K562 (cell line): ENCODE measurements at regions not wholly inside any gene's neighbourhood (a gene's known extent, or its start where the extent isn't known, plus 50 kb on each side); places are given as distances from the start of the nearest gene placed in this dataset.

Experiments
- ATAC-seq: fragments of 200-7000 bp; cut with Tn5 transposase; 3 replicates; pipeline ENCODE4 v1.9.1; 2020; ENCODE audit warnings: moderate library complexity
- BruUV-seq: library from RNA; stranded (reverse); fragments of 400-500 nt; replicated peaks from 2 replicates; lab custom pipeline; 2021; lab: Mats Ljungman, UMichigan
- CTCF ChIA-PET: fragments of 300-600 bp; formaldehyde crosslinking; extraction: SDS; loops from one replicate; lab custom pipeline; 2021; ENCODE audit warnings: low intra/inter-chr PET ratio; lab: Yijun Ruan, JAX
- POLR2A ChIA-PET: fragments of 300-600, 350-650 bp; sonication (Branson Sonifier 250); formaldehyde crosslinking; extraction: SDS; loops from one replicate; lab custom pipeline; 2021; ENCODE audit warnings: antibody characterized with exemption, inconsistent platforms; lab: Yijun Ruan, JAX
- DNase-seq, 4 experiments: peaks; one replicate each; pipeline versions ENCODE4 v3.0.0 to v3.0.0-alpha.2; 2011 to 2018; ENCODE audit warnings: low spot score in 3 of 4, mixed read lengths in 3 of 4; ENCODE audit errors: extremely low read depth in 1 of 4
- FAIRE-seq: peaks from 2 replicates; lab custom pipeline; 2011; peaks lifted over from hg19 to GRCh38; lab: Jason Lieb, UNC
- H2AFZ ChIP-seq: 2 replicates; pipeline ENCODE4 v1.6.0; 2011; ENCODE audit warnings: low read depth, low read length, control low read depth, inconsistent platforms
- H3K27ac ChIP-seq: fragments of 200-600 bp; 3 replicates; pipeline ENCODE4 v1.8.0; 2011; ENCODE audit warnings: low read depth, mild to moderate bottlenecking, control low read depth, inconsistent platforms, low read length, moderate library complexity, mixed read lengths; ENCODE audit errors: extremely low read depth
- H3K27me3 ChIP-seq, 2 experiments: fragments of 300-600 bp in 1 of 2; 2 replicates in 1 of 2; 3 replicates in 1 of 2; pipeline versions ENCODE4 v1.6.0 to v1.8.0; 2011; ENCODE audit warnings: inconsistent platforms in 2 of 2, low read length in 2 of 2, mild to moderate bottlenecking in 1 of 2, mixed read lengths in 1 of 2, moderate library complexity in 1 of 2; ENCODE audit not compliant: control insufficient read depth in 2 of 2, insufficient read depth in 2 of 2
- H3K36me3 ChIP-seq: fragments of 300-600 bp; 3 replicates; pipeline ENCODE4 v1.8.0; 2011; ENCODE audit warnings: mild to moderate bottlenecking, low read length, inconsistent platforms; ENCODE audit not compliant: control insufficient read depth, insufficient read depth
- H3K4me1 ChIP-seq, 2 experiments: fragments of 200-600 bp in 1 of 2; replicated peaks in 1 of 2; 2 replicates in 1 of 2; 3 replicates in 1 of 2; pipeline versions ENCODE4 v1.5.1 to v1.8.0; 2011; ENCODE audit warnings: inconsistent platforms in 2 of 2, low read length in 2 of 2, mild to moderate bottlenecking in 1 of 2, mixed read lengths in 1 of 2, moderate library complexity in 1 of 2; ENCODE audit not compliant: control insufficient read depth in 2 of 2, insufficient read depth in 2 of 2
- H3K4me2 ChIP-seq: 2 replicates; pipeline ENCODE4 v1.6.1; 2011; ENCODE audit warnings: low read length, control low read depth, inconsistent platforms, mixed read lengths; ENCODE audit not compliant: insufficient read depth
- H3K4me3 ChIP-seq: fragments of 200-600 bp; sonication (generic), shearing (Covaris generic); 2 replicates; pipeline ENCODE4 v1.5.1; 2016; ENCODE audit warnings: control low read depth, inconsistent platforms
- H3K79me2 ChIP-seq: fragments of 200-600 bp; 3 replicates; pipeline ENCODE4 v1.8.0; 2011; ENCODE audit warnings: low read length, inconsistent platforms; ENCODE audit not compliant: control insufficient read depth, insufficient read depth
- H3K9ac ChIP-seq, 2 experiments: 2 replicates each; pipeline versions ENCODE4 v1.6.0 to v1.6.1; 2011; ENCODE audit warnings: low read depth in 2 of 2, low read length in 2 of 2, control low read depth in 1 of 2, inconsistent platforms in 1 of 2, mild to moderate bottlenecking in 1 of 2, mixed read lengths in 1 of 2; ENCODE audit not compliant: insufficient read depth in 1 of 2
- H3K9me1 ChIP-seq: one replicate; pipeline ENCODE4 v1.6.0; 2011; ENCODE audit warnings: inconsistent platforms, mild to moderate bottlenecking, low read length, moderate library complexity; ENCODE audit not compliant: control insufficient read depth, insufficient read depth
- H3K9me3 ChIP-seq: replicated peaks from 2 replicates; pipeline ENCODE4 v1.5.1; 2011; ENCODE audit warnings: low read depth, low read length, inconsistent platforms; ENCODE audit not compliant: control insufficient read depth, insufficient read depth
- H4K20me1 ChIP-seq: replicated peaks from 2 replicates; pipeline ENCODE4 v1.6.1; 2011; ENCODE audit warnings: low read length, inconsistent platforms, mixed read lengths; ENCODE audit not compliant: control insufficient read depth, insufficient read depth
- ARHGAP35 ChIP-seq: fragments of 450-650 bp; IDR thresholded peaks from 2 replicates; pipeline ENCODE4 v1.6.1; 2018; ENCODE audit not compliant: partially characterized antibody
- ARID1B ChIP-seq: fragments of 450-650 bp; IDR thresholded peaks from 2 replicates; pipeline ENCODE4 v1.6.1; 2016; ENCODE audit warnings: antibody characterized with exemption, mild to moderate bottlenecking, inconsistent platforms
- CBFA2T2 ChIP-seq: fragments of 450-650 bp; conservative IDR thresholded peaks from 2 replicates; pipeline ENCODE4 v1.6.1; 2017; ENCODE audit warnings: mild to moderate bottlenecking
- DPF2 ChIP-seq: fragments of 450-650 bp; IDR thresholded peaks from 2 replicates; pipeline ENCODE4 v1.6.1; 2016
- EP400 ChIP-seq: fragments of 450-650 bp; IDR thresholded peaks from 2 replicates; pipeline ENCODE4 v1.6.1; 2017; ENCODE audit warnings: antibody characterized with exemption, mild to moderate bottlenecking, moderate library complexity
- ETV1 ChIP-seq: fragments of 450-650 bp; conservative IDR thresholded peaks from 2 replicates; pipeline ENCODE4 v1.6.1; 2016; ENCODE audit warnings: missing genetic modification characterization, control low read depth, low read depth, missing compliant biosample characterization
- FOXK1 ChIP-seq: sonication (generic); formaldehyde crosslinking; IDR thresholded peaks from 2 replicates; pipeline ENCODE4 v1.8.0; 2022; ENCODE audit warnings: missing genetic modification reagents, mild to moderate bottlenecking, borderline replicate concordance
- KDM1A ChIP-seq, 2 experiments: fragments of 450-650 bp; IDR thresholded peaks; 2 replicates each; pipeline ENCODE4 v1.6.1; 2016; ENCODE audit warnings: mild to moderate bottlenecking in 2 of 2
- MAFF ChIP-seq: IDR thresholded peaks from 2 replicates; pipeline ENCODE4 v1.6.1; 2012; ENCODE audit warnings: low read length, improper control_type of control experiment
- MCM2 ChIP-seq: fragments of 450-650 bp; IDR thresholded peaks from 2 replicates; pipeline ENCODE4 v1.6.1; 2017; ENCODE audit warnings: low read depth, mild to moderate bottlenecking
- NBN ChIP-seq: fragments of 450-650 bp; IDR thresholded peaks from 2 replicates; pipeline ENCODE4 v1.6.1; 2016; ENCODE audit warnings: low read depth, mild to moderate bottlenecking
- RBBP5 ChIP-seq: fragments of 200-600 bp; sonication (generic); IDR thresholded peaks from 2 replicates; pipeline ENCODE4 v1.6.1; 2012; ENCODE audit warnings: borderline replicate concordance, mild to moderate bottlenecking, low read length, control low read depth, inconsistent platforms; ENCODE audit not compliant: insufficient read depth, poor library complexity, severe bottlenecking
- TAL1 ChIP-seq: fragments of 450-650 bp; IDR thresholded peaks from 2 replicates; pipeline ENCODE4 v1.6.1; 2016; ENCODE audit warnings: mild to moderate bottlenecking
- TCF3 ChIP-seq: sonication (generic); formaldehyde crosslinking; IDR thresholded peaks from 2 replicates; pipeline ENCODE4 v1.4.0; 2020; ENCODE audit warnings: mild to moderate bottlenecking, missing genetic modification reagents
- THRAP3 ChIP-seq: fragments of 450-650 bp; IDR thresholded peaks from 2 replicates; pipeline ENCODE4 v1.6.1; 2016; ENCODE audit warnings: mild to moderate bottlenecking, inconsistent platforms, borderline replicate concordance
- ZBTB17 ChIP-seq: fragments of 450-650 bp; formaldehyde crosslinking; IDR thresholded peaks from 2 replicates; pipeline ENCODE4 v1.4.0; 2020; ENCODE audit warnings: mild to moderate bottlenecking
- ZC3H8 ChIP-seq: fragments of 450-650 bp; IDR thresholded peaks from 2 replicates; pipeline ENCODE4 v1.6.1; 2017
- ZNF277 ChIP-seq: fragments of 250-450 bp; sonication (Bioruptor Pico); IDR thresholded peaks from 2 replicates; pipeline ENCODE4 v1.8.0; 2022; ENCODE audit warnings: inconsistent platforms, mild to moderate bottlenecking, moderate library complexity, borderline replicate concordance
- ZNF395 ChIP-seq: fragments of 200-800 bp; sonication (Bioruptor generic); IDR thresholded peaks from 2 replicates; pipeline ENCODE4 v1.6.1; 2017; ENCODE audit warnings: missing genetic modification characterization, missing compliant biosample characterization
- ZNF507 ChIP-seq: conservative IDR thresholded peaks from 2 replicates; pipeline ENCODE4 v1.6.1; 2017; ENCODE audit warnings: missing genetic modification characterization, missing compliant biosample characterization
- ZNF707 ChIP-seq: fragments of 250-450 bp; sonication (Bioruptor Pico); conservative IDR thresholded peaks from 2 replicates; pipeline ENCODE4 v1.8.0; 2022; ENCODE audit warnings: inconsistent platforms, mild to moderate bottlenecking, moderate library complexity
- ZNF780A ChIP-seq: fragments of 250-450 bp; sonication (Bioruptor Pico); IDR thresholded peaks from 2 replicates; pipeline ENCODE4 v1.5.0; 2021; ENCODE audit warnings: mild to moderate bottlenecking
- ZNF785 ChIP-seq: fragments of 250-450 bp; sonication (Bioruptor Pico); IDR thresholded peaks from 2 replicates; pipeline ENCODE4 v1.4.0; 2020; ENCODE audit warnings: mild to moderate bottlenecking
- WGBS: fragments of 100-300 bp; shearing (Covaris generic); methylation state at CpG from one replicate; pipeline ENCODE4 v1.1.6; 2016; ENCODE audit warnings: low coverage, mixed read lengths; ENCODE audit not compliant: insufficient coverage; ENCODE audit errors: missing lambda C conversion rate; 5-methylcytosine and 5-hydroxymethylcytosine counted together
- in situ Hi-C: fragments of 300-500 bp; cut with MboI; formaldehyde crosslinking; loops from 4 replicates; pipeline ENCODE4 v1.15.0; 2018; ENCODE audit warnings: inconsistent platforms, mixed read lengths
- intact Hi-C: fragments of 100-400 bp; cut with micrococcal nuclease; formaldehyde crosslinking; loops from 2 replicates; pipeline ENCODE4 v1.14.2; 2022

GRCh38 chr17:77071925-77072490, 68.8 kb upstream of the SEC14L1 start (continued):
- TF ChIP-seq ZNF277 (CRISPR knock-in tag) (no peak), THRAP3 (0 out of 2 replicates have a peak, but pooled peaks have one; percentile 77), EP400 (no peak), RBBP5 (no peak)

- Histone ChIP-seq H3K27ac (no peak overlapping the region), H3K9me1 (no peaks in the 10 kb centered on the region), H3K4me1 (peaks cover 26% of the 10 kb centered on the region in 2 experiments; a peak in 4 of 5 replicates), H3K4me3 (no peak overlapping the region), H3K79me2 (no peaks in the 10 kb centered on the region), H3K27me3 (no peaks in the 10 kb centered on the region), H4K20me1 (no peaks in the 10 kb centered on the region), H3K9ac (no peak overlapping the region; a peak in 1 of 4 replicates), H3K9me3 (no peaks in the 10 kb centered on the region), H3K36me3 (no peaks in the 10 kb centered on the region), H2AFZ (no peak overlapping the region), H3K4me2 (no peak overlapping the region; the same call in 1 of the 2 replicates)
- in situ Hi-C loops: no loop called here
- 58% methylated on average over 4 of the region's 4 CpGs for WGBS
- no TSS peak for BruUV-seq
- ChIA-PET CTCF (no interaction called here), POLR2A (interaction anchor here (0.6 to 1.7 kb wide), 5 partner anchors 8 to 670 kb away, joined by 3 to 7 read pairs (median 3); no protein-coding TSS in a partner anchor)
- FAIRE-seq (no peak), ATAC-seq (0 out of 3 replicates have a peak, but pooled peaks have one; percentile 6), DNase-seq (peak; percentile 71 to 89 (median 82))
- intact Hi-C loops: loop anchor here (10.0 kb wide), 1 partner anchor 278 kb away; no protein-coding TSS in a partner anchor
- TF ChIP-seq ZNF785 (CRISPR knock-in tag) (no peak), MAFF (no peak), ZNF780A (CRISPR knock-in tag) (no peak), ARHGAP35 (no peak), ZBTB17 (CRISPR knock-in tag) (no peak), ZNF507 (tag) (no peak), FOXK1 (CRISPR knock-in tag) (no peak), TAL1 (peak; percentile 59), MCM2 (no peak), ETV1 (tag) (no peak), NBN (no peak), DPF2 (peak; percentile 24; the same call in 1 of the 2 replicates), CBFA2T2 (peak; percentile 42), ZC3H8 (no peak), KDM1A (IDR thresholded peaks at IDR 0.05) (peak; percentile 44 to 73), ARID1B (peak; percentile 65), TCF3 (CRISPR knock-in tag) (peak; percentile 75), ZNF707 (CRISPR knock-in tag) (no peak), ZNF395 (CRISPR knock-in tag) (no peak)
Measured at GRCh38 chr17:77072670-77073069, 68.1 kb upstream of the SEC14L1 start.
